Germinal center (tissue), 1 donor: ENCODE measurements at regions not wholly inside any gene's neighbourhood (a gene's known extent, or its start where the extent isn't known, plus 50 kb on each side); places are given as distances from the start of the nearest gene placed in this dataset.
"Not testable (repeated sequence)": the region's sequence is repeated elsewhere in the genome, so short reads cannot be mapped to it uniquely, and the experiment has no call there.

Experiments used
- DNase-seq: peaks from one replicate; pipeline ENCODE4 v3.0.0; 2012; ENCODE audit warnings: mixed read lengths, low spot score

GRCh38 chr10:125451319-125451718 is 231.6 kb downstream of the TEX36 start:
- DNase-seq: no peak

GRCh38 chr10:125450218-125450617 is 232.7 kb downstream of the TEX36 start:
- no peak for DNase-seq

- DNase-seq: no peak
Measured at GRCh38 chr10:125449571-125449970, 233.4 kb downstream of the TEX36 start.

- DNase-seq: no peak
Measured at GRCh38 chr10:125448596-125448995, 234.4 kb downstream of the TEX36 start.

- no peak for DNase-seq
Measured at GRCh38 chr10:125444790-125445189, 238.2 kb downstream of the TEX36 start.

GRCh38 chr10:125442856-125443540 is 240.0 kb downstream of the TEX36 start:
- DNase-seq: no peak

- no peak for DNase-seq
Measured at GRCh38 chr10:125441151-125441550, 241.8 kb downstream of the TEX36 start.

GRCh38 chr10:125431149-125431548 is 251.8 kb downstream of the TEX36 start:
- no peak for DNase-seq

- DNase-seq: no peak
Measured at GRCh38 chr10:125428054-125428453, 254.9 kb downstream of the TEX36 start.

- DNase-seq: no peak
Measured at GRCh38 chr10:125424191-125424847, 258.6 kb downstream of the TEX36 start.

GRCh38 chr10:125423569-125423968 is 259.4 kb downstream of the TEX36 start:
- DNase-seq: no peak

- DNase-seq: no peak
Measured at GRCh38 chr10:125419831-125420230, 259.5 kb upstream of the CTBP2 start.

- DNase-seq: no peak
Measured at GRCh38 chr10:125419146-125419545, 258.8 kb upstream of the CTBP2 start.

GRCh38 chr10:125417605-125418004 is 257.2 kb upstream of the CTBP2 start:
- no peak for DNase-seq

- no peak for DNase-seq
Measured at GRCh38 chr10:125415964-125416363, 255.6 kb upstream of the CTBP2 start.

GRCh38 chr10:125415006-125415633 is 254.8 kb upstream of the CTBP2 start:
- no peak for DNase-seq

GRCh38 chr10:125411724-125412123 is 251.4 kb upstream of the CTBP2 start:
- DNase-seq: no peak

- no peak for DNase-seq
Measured at GRCh38 chr10:125409756-125410155, 249.4 kb upstream of the CTBP2 start.

GRCh38 chr10:125407557-125407956 is 247.2 kb upstream of the CTBP2 start:
- no peak for DNase-seq

- DNase-seq: no peak
Measured at GRCh38 chr10:125407000-125407502, 246.7 kb upstream of the CTBP2 start.

GRCh38 chr10:125404902-125405301 is 244.5 kb upstream of the CTBP2 start:
- DNase-seq: not testable (repeated sequence)

GRCh38 chr10:125401462-125401861 is 241.1 kb upstream of the CTBP2 start:
- DNase-seq: no peak

GRCh38 chr10:125399289-125399688 is 238.9 kb upstream of the CTBP2 start:
- DNase-seq: no peak
